GM21825 (cell line): ENCODE measurements at regions not wholly inside any gene's neighbourhood (a gene's known extent, or its start where the extent isn't known, plus 50 kb on each side); places are given as distances from the start of the nearest gene placed in this dataset.
"Not testable (repeated sequence)": the region's sequence is repeated elsewhere in the genome, so short reads cannot be mapped to it uniquely, and the experiment has no call there.

Source experiments
- ATAC-seq: cut with Tn5 transposase; IDR thresholded peaks from one replicate; pipeline ENCODE4 v1.9.1; 2021; ENCODE audit warnings: mild to moderate bottlenecking, moderate library complexity; ENCODE audit not compliant: unreplicated experiment

DNA sequence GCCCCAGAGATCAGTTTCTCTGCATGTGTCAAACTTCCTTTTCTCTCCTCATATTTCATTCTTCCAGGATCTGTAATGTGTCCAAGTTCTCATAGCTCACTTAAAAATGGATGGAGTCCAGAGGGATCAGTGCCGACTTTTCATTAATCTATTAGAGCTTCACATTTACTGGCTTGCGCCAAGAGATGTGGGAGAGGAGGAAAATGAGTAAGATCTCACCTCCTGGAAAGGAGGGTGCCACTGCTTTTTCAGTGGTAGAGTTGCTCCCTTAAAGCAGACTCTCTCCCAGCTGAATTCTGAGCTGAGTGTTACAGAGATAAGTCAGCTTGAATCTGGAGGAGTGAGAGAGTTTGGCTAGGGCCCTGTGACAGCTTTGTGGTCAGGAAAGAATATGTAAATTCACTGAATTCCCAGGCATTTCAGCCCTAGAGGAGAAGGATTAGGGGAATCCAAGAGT lies 175.9 kb downstream of the SOX4 start:
- no peak for ATAC-seq

DNA sequence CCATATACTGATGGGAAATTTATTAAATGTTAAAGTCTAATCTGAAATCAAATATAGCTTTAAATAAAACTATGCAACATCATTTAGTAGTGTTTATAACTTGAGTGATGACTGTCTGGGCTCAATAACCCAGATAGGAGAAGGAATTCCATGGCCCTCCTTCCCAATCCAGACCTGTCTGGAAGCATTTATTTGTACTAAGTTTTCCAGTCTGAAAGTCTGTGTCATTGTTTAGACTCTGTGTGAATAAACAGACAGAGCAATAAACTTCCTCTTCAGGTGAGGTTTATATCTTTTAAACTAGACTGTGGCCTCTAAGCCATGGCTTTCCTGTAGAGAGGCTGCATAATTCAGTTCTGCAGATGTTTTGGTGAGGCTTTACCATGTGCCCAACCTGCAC lies 176.4 kb downstream of the SOX4 start:
- ATAC-seq = no peak

DNA sequence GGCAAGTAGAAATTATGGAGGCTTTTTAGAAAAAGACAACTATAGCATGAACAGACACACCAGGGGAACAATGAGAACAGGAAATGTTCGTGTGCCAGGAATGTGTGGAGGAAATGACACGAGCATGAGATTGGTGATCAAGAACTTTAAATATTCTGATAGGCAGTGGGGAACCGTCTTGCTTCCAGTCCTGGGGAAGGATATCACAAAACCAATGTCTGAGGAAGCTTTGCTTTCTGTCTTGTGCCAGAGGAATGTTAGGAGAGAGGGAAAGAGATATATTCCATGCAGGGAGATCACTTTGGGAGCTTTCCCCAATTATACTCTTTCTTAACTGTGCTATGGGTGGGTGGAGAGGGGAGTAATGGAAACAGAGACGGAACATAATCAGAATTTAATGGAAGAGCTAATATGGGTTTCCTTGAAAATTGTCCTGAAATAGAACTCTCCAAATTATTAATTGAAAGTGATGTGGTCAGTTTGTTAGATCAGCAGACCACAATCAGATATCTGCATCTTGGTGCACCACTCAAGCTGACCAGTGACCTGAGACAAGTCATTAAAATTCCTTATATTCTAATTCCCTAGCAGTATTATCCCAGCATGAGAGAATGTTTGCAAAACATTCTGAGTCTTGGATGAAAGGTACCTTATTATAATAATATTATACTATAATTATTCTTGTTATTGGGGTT lies 178.2 kb downstream of the SOX4 start:
- no peak for ATAC-seq

- no peak for ATAC-seq
These were observed 178.9 kb downstream of the SOX4 start for GRCh38 chr6:21772477-21772876.

DNA sequence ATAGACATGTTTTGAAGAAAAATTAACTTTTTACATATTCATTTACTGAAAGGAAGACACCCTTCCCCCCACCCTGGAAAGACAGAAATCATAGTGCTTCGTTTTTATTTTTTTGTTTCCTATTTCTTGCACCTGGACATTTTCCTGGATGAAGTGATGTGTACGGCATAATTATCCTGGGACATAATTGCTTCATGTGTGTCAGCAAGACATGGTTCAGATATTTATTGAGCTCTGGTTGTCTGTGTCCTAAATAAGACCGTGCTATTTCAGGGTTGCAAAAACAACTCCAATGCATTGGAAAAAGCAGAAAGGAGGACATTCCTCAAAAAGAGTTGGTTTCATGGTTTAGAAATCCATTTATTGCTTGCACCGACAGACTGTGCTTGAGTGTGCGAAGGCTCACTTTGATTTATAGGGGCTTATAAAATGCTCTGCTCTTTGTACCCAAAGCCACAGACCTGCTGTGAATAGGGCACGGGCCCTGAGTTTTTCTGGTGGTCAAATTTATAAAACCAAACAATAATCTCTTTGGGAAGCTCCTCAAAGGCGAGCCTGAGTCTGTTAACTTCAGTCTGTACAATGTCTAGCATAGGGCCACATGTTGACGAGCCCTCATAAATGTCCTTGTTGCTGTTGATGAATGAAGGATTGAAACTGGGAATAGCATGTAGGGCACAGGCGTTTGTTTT lies 179.5 kb downstream of the SOX4 start:
- ATAC-seq = no peak

DNA sequence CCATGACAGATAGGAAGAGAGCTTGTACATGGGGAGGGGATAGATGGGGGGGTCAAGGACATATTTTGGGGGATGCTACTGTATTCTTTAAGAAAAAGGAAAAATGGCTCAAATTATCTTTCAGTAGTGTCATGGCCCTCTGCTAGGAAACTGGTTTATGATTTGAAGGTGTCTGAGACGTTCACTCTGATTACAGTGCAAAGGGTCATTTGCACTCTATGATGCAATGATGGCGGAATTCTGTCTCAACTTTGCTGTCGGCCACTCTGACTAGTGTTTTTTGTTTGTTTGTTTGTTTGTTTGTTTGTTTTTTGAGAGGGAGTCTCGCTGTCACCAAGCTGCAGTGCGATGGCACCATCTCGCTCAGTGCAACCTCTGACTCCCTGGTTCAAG lies 180.0 kb downstream of the SOX4 start:
- no peak for ATAC-seq

DNA sequence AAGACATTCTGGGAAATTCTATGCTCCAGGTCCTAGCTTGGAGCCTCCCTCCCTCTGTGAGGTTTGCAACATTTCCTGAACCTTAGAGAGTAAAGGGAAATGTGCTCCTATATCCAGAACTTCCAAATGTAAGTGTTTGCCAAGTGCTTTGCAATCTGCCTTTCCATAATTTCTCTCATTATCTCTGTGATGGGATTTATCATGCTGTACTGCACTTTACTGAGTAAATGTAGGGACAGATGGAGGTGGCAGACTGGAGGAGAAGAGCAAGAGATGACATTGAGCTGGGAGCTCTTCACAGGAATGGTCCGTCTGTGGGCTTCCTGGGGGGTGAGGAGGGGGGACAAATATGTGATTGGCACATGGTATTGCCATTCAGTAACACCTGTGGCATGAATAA lies 184.3 kb downstream of the SOX4 start:
- ATAC-seq = no peak

DNA sequence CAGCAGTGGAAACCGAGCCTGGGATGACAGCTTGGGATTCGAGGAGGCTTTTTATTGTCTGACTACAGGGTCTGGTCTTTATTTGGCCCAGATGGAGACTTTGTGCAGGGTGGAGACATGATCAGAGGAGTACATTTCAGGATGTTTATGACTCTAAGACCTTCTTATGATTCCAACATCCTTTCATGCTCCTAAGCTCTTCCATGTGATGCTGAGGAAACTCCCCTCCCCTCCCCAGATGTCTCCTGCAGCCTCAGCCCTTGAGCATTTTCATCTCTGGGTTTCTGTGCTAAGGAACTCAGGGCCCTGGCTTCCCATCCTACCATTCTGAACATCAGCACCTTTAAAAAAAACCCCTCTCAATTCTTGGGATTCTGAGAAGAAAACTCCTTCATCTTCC lies 186.6 kb downstream of the SOX4 start:
- ATAC-seq = no peak

- ATAC-seq = no peak
These were observed 187.1 kb downstream of the SOX4 start for GRCh38 chr6:21780679-21781078.

DNA sequence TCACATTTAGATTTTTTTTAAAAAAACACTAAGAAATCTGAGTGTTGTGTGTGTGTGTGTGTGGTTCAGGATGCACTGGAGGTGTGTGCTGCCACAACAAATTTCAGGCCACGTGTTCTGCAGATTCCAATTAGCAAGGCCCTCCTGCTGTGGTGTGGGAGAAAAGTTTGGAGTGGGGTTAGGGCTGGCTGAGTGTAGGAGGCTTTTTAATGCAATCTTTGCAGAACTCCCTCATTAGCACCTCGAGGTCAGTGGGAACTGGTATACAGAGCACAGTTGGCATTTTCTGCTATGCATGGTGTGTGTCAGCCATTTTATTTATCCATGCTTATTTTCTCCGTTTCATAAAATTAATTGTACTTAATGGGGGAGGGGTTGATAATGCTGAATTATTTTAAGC lies 187.6 kb downstream of the SOX4 start:
- no peak for ATAC-seq

DNA sequence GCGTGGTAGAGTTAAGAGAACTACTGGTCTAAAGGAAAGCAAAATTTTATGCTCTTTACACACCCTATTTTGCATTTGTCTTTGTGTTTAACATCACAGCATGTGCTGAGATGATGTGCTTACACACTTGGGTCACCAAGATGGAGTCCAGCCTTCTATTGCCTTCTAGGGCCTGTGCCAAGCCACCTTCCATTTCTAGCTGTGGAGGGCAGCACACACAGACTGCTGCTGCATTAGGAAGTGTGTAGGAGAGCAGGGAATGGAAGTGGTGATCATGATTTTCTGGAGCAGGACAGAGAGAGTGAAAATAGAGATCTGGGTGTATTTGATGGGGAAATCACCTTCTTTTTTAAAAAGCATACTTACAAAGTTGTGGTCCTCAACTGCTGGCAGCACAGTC lies 191.6 kb downstream of the SOX4 start:
- no peak for ATAC-seq

- no peak for ATAC-seq
These were observed 197.5 kb downstream of the SOX4 start for GRCh38 chr6:21791056-21791455.

GRCh38 chr6:21791581-21791980 lies 198.0 kb downstream of the SOX4 start:
- ATAC-seq = no peak

- no peak for ATAC-seq
These were observed 198.6 kb downstream of the SOX4 start for GRCh38 chr6:21792177-21792576.

DNA sequence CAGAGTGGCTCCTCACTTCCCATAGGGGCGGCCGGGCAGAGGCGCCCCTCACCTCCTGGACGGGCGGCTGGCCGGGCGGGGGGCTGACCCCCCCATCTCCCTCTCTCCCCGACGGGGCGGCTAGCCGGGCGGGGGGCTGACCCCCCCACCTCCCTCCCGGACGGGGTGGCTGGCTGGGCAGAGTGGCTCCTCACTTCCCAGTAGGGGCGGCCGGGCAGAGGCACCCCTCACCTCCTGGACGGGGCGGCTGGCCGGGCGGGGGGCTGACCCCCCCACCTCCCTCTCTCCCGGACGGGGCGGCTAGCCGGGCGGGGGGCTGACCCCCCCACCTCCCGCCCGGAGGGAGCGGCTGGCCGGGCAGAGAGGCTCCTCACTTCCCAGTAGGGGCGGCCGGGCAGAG lies 203.4 kb downstream of the SOX4 start:
- not testable (repeated sequence) for ATAC-seq

- no peak for ATAC-seq
These were observed 204.9 kb downstream of the SOX4 start for GRCh38 chr6:21798468-21798867.

GRCh38 chr6:21800330-21800729 lies 206.8 kb downstream of the SOX4 start:
- ATAC-seq = no peak

DNA sequence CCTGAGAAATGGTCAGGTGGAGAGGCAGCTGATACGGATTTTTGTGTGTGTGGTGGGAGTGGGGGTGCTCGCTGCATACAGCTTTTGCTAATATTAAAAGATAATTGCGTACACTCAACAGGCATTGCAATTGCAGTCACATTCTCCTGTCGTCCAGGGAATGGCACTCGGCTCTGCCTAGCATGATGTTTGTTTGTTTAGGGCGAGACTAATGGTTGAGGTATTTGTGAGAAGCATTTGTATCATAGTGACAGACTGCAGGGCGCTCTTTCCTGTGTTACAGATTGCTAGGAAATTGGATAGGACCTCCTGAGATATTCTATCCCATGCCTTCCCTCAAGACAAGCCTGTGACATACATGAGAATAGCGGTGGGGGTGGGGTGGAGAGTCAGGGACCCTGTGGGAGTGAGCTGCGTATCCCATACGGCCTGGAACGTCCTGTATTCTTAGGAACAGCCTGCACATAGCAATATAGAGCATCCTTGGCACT lies 207.4 kb downstream of the SOX4 start:
- no peak for ATAC-seq

DNA sequence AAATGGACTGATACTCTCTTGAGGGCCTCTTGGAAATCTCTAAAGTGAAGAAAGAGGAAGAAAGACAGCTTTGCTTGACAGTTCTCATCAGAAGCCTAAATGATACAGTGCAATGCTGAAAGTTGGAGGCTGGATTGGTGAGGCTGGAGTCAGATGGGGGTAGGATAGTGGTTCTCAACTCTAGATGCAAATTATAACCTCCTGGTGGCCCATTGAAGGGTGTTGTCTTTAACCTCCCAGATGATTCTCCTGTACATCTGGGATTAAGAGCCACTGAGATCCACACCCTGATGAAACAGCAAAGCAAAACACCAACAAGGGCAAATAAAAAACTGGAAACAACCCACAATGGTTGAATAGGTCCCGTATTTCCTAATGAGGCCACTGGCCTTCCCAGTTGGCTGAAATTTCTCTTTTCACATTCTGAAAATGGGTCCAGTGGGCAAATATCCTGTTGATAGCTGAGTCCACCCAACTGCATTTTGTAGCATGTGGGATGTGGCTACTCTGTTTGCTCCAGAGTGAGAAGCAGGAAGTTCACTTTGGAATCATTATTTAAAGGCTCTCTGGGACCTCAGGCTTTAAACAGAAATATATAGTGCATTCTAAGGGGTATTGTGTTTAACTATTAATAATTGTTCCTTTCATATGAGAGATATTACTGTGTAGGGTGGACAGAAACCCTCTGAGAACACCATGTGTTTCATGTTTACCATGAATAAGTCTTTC lies 208.1 kb downstream of the SOX4 start:
- no peak for ATAC-seq

DNA sequence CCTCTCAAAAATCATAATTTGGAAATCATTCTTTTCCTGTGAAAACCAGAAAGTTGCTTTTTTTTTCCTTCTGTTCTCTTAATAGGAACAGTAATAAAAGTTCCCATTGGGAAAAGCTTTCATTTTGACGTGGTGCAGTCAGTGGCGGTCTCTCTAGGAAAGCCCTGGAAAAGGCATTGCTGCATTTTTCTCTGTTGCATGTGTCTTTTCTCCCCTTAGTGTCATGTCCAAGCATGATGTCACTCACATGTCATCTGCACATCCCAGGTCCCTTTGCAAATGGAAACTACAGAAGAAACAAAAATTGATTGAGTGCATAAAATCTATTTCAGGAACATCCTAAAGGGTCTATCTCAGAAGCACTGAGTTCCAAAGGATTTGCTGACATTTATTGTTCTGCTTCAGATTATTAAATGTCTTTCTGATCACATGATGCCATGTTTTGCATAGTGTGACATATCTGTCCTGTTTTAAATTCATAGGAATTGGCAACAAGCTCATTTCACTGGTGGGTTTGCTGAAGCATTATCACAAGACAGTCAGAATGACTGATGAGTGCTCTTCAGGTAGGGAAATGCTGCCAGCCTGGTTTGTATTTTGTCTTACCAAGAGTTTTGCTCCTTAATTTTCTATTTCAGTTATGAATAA lies 208.7 kb downstream of the SOX4 start:
- no peak for ATAC-seq

GRCh38 chr6:21804941-21805610 lies 211.5 kb downstream of the SOX4 start:
- no peak for ATAC-seq
